ENCODE measurements at regions not wholly inside any gene's neighbourhood (a gene's known extent, or its start where the extent isn't known, plus 50 kb on each side); places are given as distances from the start of the nearest gene placed in this dataset.

DNA sequence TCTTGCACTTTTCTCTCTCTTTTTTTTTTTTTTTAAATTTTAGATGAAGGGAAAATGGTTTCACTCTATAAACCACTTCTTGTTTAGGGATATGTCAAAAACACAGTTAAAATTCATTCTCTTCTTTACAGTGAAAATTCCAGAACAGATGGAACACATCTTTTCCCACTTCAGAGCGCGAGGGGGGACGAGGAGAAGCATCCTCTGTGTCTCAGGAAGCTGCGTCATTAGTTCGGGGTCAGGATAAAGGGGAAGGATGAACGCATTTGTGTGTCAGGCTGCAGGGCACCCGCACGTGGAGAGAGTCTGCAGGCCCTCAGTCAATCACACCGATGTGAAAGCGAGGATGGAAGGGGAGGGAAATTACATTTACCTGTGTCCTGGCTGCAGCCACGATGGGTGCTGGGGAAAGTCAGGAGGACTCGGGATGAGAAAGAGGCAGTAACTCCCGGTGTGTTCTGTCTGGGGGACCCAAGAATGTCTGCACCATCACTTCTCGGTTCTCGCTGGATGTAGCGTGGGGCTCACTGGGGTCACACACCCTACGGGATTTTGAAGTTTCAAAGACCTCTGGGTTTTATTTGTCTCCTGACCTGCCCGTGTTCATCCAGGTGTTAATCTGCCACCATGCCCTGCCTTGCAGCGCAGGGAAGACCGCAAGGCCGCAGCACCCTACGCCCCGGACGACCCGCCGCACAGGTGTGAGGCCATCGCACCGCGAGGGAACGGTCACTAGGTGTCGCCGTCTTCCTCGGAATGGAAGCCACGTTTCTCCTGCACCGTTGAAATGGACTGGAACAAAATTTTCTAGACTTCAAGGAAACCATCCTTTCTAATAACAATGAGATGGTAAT, 66.7 kb upstream of the PITRM1 start:
- Histone ChIP-seq H2AFZ (ENCODE audit: low read length) (no peak overlapping the region), H3K4me2 (ENCODE audit: low read length) (no peak overlapping the region), H3F3A (ENCODE audit: insufficient read depth, low read length) (no peaks in the 10 kb centered on the region), H3K79me2 (ENCODE audit: insufficient read depth, low read length) (no peaks in the 10 kb centered on the region), H3K4me3 (ENCODE audit: low read depth, low read length, poor library complexity, severe bottlenecking) (no peak overlapping the region), H3K36me3 (ENCODE audit: insufficient read depth, low read length) (no peaks in the 10 kb centered on the region), H3K9me2 (ENCODE audit: low read depth, low read length) (no peaks in the 10 kb centered on the region), H4K20me1 (ENCODE audit: insufficient read depth, low read length) (no peaks in the 10 kb centered on the region), H3K27ac (ENCODE audit: low read depth, low read length, poor library complexity, severe bottlenecking) (no peak overlapping the region), H3K9me3 (ENCODE audit: low read length) (no peaks in the 10 kb centered on the region), H3K4me1 (ENCODE audit: insufficient read depth, low read length, severe bottlenecking) (no peaks in the 10 kb centered on the region), H3K9ac (ENCODE audit: low read length) (no peak overlapping the region), H3K27me3 (ENCODE audit: insufficient read depth, low read length) (no peaks in the 10 kb centered on the region)
- TF ChIP-seq, protein P1, sequence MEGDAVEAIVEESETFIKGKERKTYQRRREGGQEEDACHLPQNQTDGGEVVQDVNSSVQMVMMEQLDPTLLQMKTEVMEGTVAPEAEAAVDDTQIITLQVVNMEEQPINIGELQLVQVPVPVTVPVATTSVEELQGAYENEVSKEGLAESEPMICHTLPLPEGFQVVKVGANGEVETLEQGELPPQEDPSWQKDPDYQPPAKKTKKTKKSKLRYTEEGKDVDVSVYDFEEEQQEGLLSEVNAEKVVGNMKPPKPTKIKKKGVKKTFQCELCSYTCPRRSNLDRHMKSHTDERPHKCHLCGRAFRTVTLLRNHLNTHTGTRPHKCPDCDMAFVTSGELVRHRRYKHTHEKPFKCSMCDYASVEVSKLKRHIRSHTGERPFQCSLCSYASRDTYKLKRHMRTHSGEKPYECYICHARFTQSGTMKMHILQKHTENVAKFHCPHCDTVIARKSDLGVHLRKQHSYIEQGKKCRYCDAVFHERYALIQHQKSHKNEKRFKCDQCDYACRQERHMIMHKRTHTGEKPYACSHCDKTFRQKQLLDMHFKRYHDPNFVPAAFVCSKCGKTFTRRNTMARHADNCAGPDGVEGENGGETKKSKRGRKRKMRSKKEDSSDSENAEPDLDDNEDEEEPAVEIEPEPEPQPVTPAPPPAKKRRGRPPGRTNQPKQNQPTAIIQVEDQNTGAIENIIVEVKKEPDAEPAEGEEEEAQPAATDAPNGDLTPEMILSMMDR (IDR thresholded peaks at IDR 0.05; ENCODE audit: low read length): peak; percentile 59
- no peak for TF ChIP-seq EZH2 (IDR thresholded peaks at IDR 0.05; ENCODE audit: borderline replicate concordance, low read length)

DNA sequence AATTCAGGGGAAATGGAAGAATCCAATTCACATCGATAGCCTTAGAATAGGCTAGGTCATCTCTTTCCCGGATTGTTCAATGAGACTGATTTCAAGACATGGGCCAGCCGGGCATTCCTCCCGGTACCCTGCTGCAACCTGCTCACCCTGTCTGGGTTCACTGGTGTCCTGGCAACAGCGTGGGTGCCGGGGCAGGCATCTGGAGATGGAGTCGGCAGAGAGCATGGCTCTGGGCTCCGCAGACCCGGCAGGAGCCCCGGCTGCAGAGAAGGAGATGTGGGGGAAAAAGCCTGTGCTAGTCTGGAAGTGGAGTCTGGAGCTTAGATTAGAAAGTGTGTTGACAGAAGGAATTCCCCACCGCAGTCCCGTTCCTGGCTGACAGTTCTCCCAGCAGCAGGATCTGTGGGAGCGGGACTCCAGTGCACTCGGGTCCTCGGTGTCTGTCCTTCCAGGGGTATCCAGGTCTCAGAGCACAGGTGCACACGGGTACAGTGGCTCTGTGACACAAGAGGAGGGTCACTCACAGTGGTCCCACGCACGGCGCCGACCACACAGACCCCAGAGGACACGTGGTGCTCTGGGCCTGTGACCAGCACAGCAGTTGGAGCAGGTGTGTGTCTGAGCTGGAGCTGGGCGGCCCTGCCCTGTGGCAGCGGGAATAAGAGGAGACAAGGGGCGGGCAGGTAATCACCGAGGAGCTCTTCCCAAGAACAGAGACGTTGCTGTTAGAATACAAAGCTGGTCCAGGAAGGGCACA, 65.7 kb upstream of the PITRM1 start:
- no peak overlapping the region for H3K4me2 ChIP-seq (ENCODE audit: low read length)
- TF ChIP-seq, protein P1 (IDR thresholded peaks at IDR 0.05; ENCODE audit: low read length): no peak
- TF ChIP-seq EZH2 (IDR thresholded peaks at IDR 0.05; ENCODE audit: borderline replicate concordance, low read length): no peak

DNA sequence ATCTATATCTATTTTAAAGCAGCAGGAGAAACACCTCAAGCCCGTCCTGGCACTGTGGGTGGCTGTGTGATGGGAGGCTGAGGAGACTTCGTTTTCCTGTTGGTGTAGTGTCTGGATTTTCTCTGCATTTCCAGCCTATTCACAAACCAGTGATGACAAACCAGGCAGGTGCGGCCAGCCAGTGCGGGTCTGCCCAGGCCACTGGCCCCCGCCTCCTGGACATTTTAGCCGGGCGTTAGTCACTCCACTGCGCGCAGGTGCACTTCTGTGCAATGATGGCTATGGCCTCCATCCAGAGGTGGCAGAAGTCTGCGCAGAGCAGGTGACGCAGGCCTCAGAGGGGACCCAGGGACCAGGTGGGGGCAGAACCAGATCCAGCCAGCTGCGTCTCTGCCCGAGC, 64.9 kb upstream of the PITRM1 start:
- no peak overlapping the region for H3K9ac ChIP-seq (ENCODE audit: low read length)
- H3K79me2 ChIP-seq (ENCODE audit: insufficient read depth, low read length): no peaks in the 10 kb centered on the region
- no peaks in the 10 kb centered on the region for H3K36me3 ChIP-seq (ENCODE audit: insufficient read depth, low read length)
- no peaks in the 10 kb centered on the region for H4K20me1 ChIP-seq (ENCODE audit: insufficient read depth, low read length)
- no peak overlapping the region for H3K4me2 ChIP-seq (ENCODE audit: low read length)
- no peaks in the 10 kb centered on the region for H3K9me2 ChIP-seq (ENCODE audit: low read depth, low read length)
- no peak overlapping the region for H3K4me3 ChIP-seq (ENCODE audit: low read depth, low read length, poor library complexity, severe bottlenecking)
- no peaks in the 10 kb centered on the region for H3K9me3 ChIP-seq (ENCODE audit: low read length)
- no peak overlapping the region for H2AFZ ChIP-seq (ENCODE audit: low read length)
- no peaks in the 10 kb centered on the region for H3K27me3 ChIP-seq (ENCODE audit: insufficient read depth, low read length)
- no peaks in the 10 kb centered on the region for H3F3A ChIP-seq (ENCODE audit: insufficient read depth, low read length)
- no peak overlapping the region for H3K27ac ChIP-seq (ENCODE audit: low read depth, low read length, poor library complexity, severe bottlenecking)
- TF ChIP-seq, protein P1 (IDR thresholded peaks at IDR 0.05; ENCODE audit: low read length): no peak
- no peak for TF ChIP-seq EZH2 (IDR thresholded peaks at IDR 0.05; ENCODE audit: borderline replicate concordance, low read length)
- no peaks in the 10 kb centered on the region for H3K4me1 ChIP-seq (ENCODE audit: insufficient read depth, low read length, severe bottlenecking)

More for the DNA sequence above, 65.7 kb upstream of the PITRM1 start:
- Histone ChIP-seq H3F3A (ENCODE audit: insufficient read depth, low read length) (no peaks in the 10 kb centered on the region), H2AFZ (ENCODE audit: low read length) (no peak overlapping the region), H3K9me2 (ENCODE audit: low read depth, low read length) (no peaks in the 10 kb centered on the region), H3K79me2 (ENCODE audit: insufficient read depth, low read length) (no peaks in the 10 kb centered on the region), H3K9me3 (ENCODE audit: low read length) (no peaks in the 10 kb centered on the region), H3K4me1 (ENCODE audit: insufficient read depth, low read length, severe bottlenecking) (no peaks in the 10 kb centered on the region), H3K27me3 (ENCODE audit: insufficient read depth, low read length) (no peaks in the 10 kb centered on the region), H4K20me1 (ENCODE audit: insufficient read depth, low read length) (no peaks in the 10 kb centered on the region), H3K36me3 (ENCODE audit: insufficient read depth, low read length) (no peaks in the 10 kb centered on the region), H3K9ac (ENCODE audit: low read length) (no peak overlapping the region), H3K4me3 (ENCODE audit: low read depth, low read length, poor library complexity, severe bottlenecking) (no peak overlapping the region), H3K27ac (ENCODE audit: low read depth, low read length, poor library complexity, severe bottlenecking) (no peak overlapping the region)
